ENCODE measurements at regions not wholly inside any gene's neighbourhood (a gene's known extent, or its start where the extent isn't known, plus 50 kb on each side); places are given as distances from the start of the nearest gene placed in this dataset.
A peak's percentile ranks its signal among the peaks of the same experiment; 100 is the strongest.

GRCh38 chr12:127083008-127083949, 1183.7 kb upstream of the TMEM132C start:
- TF ChIP-seq POLR2A (IDR thresholded peaks at IDR 0.05) (no peak), CTCF (IDR thresholded peaks at IDR 0.05) (no peak)
- ATAC-seq, result peak in 3 of 4 donors; percentile 71 to 81 (median 74)
- Histone ChIP-seq H3K27me3 (peaks cover 0 to 3% (median 0%) of the 10 kb centered on the region in 9 donors), H3K4me3 (peak overlapping the region in 11 of 12 donors; percentile 3 to 56 (median 47)), H3K9me3 (no peaks in the 10 kb centered on the region), H3K36me3 (no peaks in the 10 kb centered on the region), H3K4me1 (peaks cover 0 to 16% (median 2%) of the 10 kb centered on the region in 12 donors), H3K27ac (peak overlapping the region in 3 of 12 donors; percentile 8 to 45 (median 24))
- DNase-seq, result no peak
- intact Hi-C loops (cut with DNase I), result loop anchor here in 1 of 10 donors (10.0 kb wide), 1 partner anchor 82 kb away; no protein-coding TSS in a partner anchor
- WGBS, 4 donors, result 28 to 31% (median 29%) methylated on average over 6 of the region's 6 CpGs

GRCh38 chr12:127101076-127101475, 1165.9 kb upstream of the TMEM132C start:
- Histone ChIP-seq H3K9me3 (no peaks in the 10 kb centered on the region), H3K4me3 (no peak overlapping the region), H3K4me1 (no peaks in the 10 kb centered on the region), H3K27me3 (peaks cover 0 to 7% (median 0%) of the 10 kb centered on the region in 9 donors), H3K27ac (no peak overlapping the region), H3K36me3 (no peaks in the 10 kb centered on the region)
- DNase-seq, result peak in 1 of 5 donors; percentile 21
- intact Hi-C loops (cut with DNase I), result loop anchor here in 3 of 10 donors (10.0 kb wide), 3 partner anchors 194 to 824 kb away; no protein-coding TSS in a partner anchor
- no peak for ATAC-seq
- WGBS, 4 donors, result 35 to 63% (median 58%) methylated on average over 1 of the region's 1 CpG
- TF ChIP-seq CTCF (IDR thresholded peaks at IDR 0.05) (no peak), POLR2A (IDR thresholded peaks at IDR 0.05) (no peak)

GRCh38 chr12:127106041-127106440, 1160.9 kb upstream of the TMEM132C start:
- Histone ChIP-seq H3K36me3 (no peaks in the 10 kb centered on the region), H3K4me3 (no peak overlapping the region), H3K27ac (no peak overlapping the region), H3K9me3 (no peaks in the 10 kb centered on the region), H3K4me1 (no peaks in the 10 kb centered on the region), H3K27me3 (peaks cover 0 to 6% (median 0%) of the 10 kb centered on the region in 9 donors)
- DNase-seq (no peak), ATAC-seq (no peak)
- TF ChIP-seq CTCF (IDR thresholded peaks at IDR 0.05), result no peak
- no peak for TF ChIP-seq POLR2A (IDR thresholded peaks at IDR 0.05)
- 85 to 91% (median 87%) methylated on average over 3 of the region's 3 CpGs for WGBS, 4 donors
- intact Hi-C loops (cut with DNase I), result loop anchor here in 8 of 10 donors (5.0 to 10.0 kb wide), 6 partner anchors 186 to 819 kb away; no protein-coding TSS in a partner anchor

- Histone ChIP-seq H3K4me1 (no peaks in the 10 kb centered on the region), H3K36me3 (no peaks in the 10 kb centered on the region), H3K4me3 (no peak overlapping the region), H3K27me3 (peaks cover 0 to 3% (median 0%) of the 10 kb centered on the region in 9 donors), H3K9me3 (no peaks in the 10 kb centered on the region), H3K27ac (no peak overlapping the region)
- TF ChIP-seq CTCF (IDR thresholded peaks at IDR 0.05) (no peak), POLR2A (IDR thresholded peaks at IDR 0.05) (no peak)
- ATAC-seq, result no peak
- 76 to 93% (median 84%) methylated on average over 1 of the region's 1 CpG for WGBS, 4 donors
- DNase-seq, result no peak
- intact Hi-C loops (cut with DNase I), result loop anchor here in 8 of 10 donors (5.0 to 10.0 kb wide), 6 partner anchors 186 to 818 kb away; no protein-coding TSS in a partner anchor
These were observed 1160.3 kb upstream of the TMEM132C start for GRCh38 chr12:127106697-127107096.

All from heart left ventricle (tissue), 16 donors.